HTR-8/SVneo (cell line): ENCODE measurements at regions not wholly inside any gene's neighbourhood (a gene's known extent, or its start where the extent isn't known, plus 50 kb on each side); places are given as distances from the start of the nearest gene placed in this dataset.
"Not testable (repeated sequence)": the region's sequence is repeated elsewhere in the genome, so short reads cannot be mapped to it uniquely, and the experiment has no call there.

Source experiments
- DNase-seq: peaks from one replicate; pipeline ENCODE4 v3.0.0; 2011; ENCODE audit warnings: low spot score, mixed read lengths; ENCODE audit not compliant: insufficient read length
- FAIRE-seq: peaks from 2 replicates; lab custom pipeline; 2011; peaks lifted over from hg19 to GRCh38; lab: Jason Lieb, UNC

DNA sequence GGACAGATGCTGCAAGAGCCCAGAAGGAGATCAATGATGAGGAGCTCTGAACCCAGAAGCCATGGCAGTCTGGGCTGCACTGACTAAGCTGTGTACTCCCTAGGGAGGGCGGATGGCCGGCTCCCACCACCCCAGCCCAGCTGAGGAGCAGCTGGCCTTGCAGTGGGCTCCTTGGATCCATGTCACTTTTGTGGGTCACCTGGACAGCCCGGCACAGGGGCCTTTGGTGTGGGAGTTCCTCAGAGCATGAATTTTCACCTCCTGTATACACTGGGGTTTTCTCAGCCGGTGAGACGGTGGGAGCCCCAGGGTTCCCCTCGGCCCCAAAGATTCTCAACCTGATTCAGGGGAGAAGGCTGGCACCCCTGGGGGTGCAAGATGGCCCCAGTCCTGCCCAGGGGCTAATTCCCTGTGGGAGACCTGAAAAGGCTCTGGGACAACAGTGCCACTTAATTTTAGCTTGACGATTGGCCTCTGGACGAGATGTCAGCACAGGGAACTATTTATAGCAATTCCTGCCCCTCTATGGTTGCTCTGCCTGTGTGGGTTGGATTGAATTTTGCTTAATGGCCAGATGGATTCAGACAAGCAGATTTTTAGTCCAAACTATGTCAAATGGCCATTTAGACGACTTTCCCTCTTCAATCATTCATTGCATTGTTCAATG is 121.6 kb upstream of the PMEPA1 start:
- FAIRE-seq (peak; percentile 4), DNase-seq (no peak)

- peak; percentile 67 for FAIRE-seq
- no peak for DNase-seq
Observed at GRCh38 chr20:57830515-57830895, 120.7 kb upstream of the PMEPA1 start.

DNA sequence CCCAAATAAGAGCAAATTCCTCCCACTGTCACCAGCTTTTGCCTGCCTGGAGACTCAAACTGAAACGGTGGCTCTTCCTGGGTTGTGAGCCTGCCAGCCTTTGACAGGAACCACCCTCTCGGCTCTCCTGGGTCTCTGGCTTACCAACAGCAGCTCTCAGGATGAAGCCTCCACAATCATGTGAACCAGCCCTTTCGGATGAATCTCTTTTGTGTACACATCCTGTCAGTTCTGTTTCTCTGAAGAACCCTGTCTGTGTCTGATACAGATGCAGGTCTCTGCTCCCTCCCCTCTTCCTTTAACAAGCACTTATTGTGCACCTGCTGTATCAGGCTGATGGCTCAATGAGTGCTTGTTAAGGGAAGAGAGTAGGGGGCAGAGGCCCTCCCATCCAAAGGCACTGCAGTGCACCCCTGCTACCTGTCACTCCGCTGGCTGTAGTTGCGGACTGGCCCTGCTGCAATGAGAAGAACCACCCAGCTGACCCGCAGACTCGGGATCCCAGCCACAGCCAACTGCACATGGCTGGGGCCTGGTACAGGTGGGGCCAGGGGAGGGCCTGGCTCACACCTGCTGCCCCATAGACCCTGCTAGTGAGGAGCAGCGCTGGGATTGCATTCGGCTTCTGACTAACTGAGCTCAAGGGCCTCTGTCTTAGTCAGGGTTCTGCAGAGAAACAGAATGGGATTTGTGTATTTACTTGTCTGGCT is 120.1 kb upstream of the PMEPA1 start:
- no peak for FAIRE-seq
- DNase-seq = no peak

- FAIRE-seq (peak; percentile 95), DNase-seq (no peak)
Observed at GRCh38 chr20:57829336-57829735, 119.5 kb upstream of the PMEPA1 start.

DNA sequence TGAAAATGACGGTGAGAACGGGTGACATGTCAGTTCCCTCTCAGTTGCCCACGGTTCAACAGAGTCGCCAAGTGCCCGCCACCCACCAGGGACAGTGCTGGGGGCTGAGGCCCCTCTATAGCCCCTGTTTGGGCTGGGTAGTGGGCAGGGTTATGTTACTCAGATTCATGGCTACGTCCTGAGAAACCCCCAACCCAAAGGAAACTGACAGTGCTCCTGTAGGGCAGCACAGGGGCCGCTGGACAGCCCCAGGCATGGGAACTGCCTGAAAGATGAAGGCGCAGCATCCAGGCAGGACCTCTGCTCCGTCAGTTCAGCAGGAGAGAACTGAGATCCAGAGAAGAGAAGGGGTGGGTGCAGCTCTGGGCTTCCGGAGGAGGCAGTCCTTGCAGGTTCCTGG is 118.9 kb upstream of the PMEPA1 start:
- FAIRE-seq = no peak
- DNase-seq = no peak

GRCh38 chr20:57826666-57827287 is 117.0 kb upstream of the PMEPA1 start:
- DNase-seq (no peak), FAIRE-seq (peak; percentile 85)

DNA sequence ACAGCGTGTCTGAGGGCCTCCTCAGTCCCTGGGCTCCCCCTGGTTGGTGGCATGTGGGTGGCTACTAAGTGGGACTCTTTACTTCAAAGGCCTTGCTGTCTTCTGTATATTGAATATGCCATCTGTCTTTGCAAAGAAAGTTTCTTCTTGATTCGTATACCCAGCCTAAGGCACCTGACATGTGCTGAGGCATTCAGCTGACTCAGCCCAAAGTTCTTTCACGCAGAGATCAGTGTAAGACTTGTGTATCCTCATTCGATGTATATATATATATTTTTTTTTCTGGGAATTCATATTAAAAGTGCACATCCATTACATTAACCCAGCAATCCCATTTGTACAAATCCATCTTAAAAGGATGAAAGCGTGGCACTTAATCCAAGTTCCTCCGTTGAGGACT is 115.1 kb upstream of the PMEPA1 start:
- FAIRE-seq (no peak), DNase-seq (no peak)

GRCh38 chr20:57821935-57822334 is 112.1 kb upstream of the PMEPA1 start:
- no peak for FAIRE-seq
- no peak for DNase-seq

DNA sequence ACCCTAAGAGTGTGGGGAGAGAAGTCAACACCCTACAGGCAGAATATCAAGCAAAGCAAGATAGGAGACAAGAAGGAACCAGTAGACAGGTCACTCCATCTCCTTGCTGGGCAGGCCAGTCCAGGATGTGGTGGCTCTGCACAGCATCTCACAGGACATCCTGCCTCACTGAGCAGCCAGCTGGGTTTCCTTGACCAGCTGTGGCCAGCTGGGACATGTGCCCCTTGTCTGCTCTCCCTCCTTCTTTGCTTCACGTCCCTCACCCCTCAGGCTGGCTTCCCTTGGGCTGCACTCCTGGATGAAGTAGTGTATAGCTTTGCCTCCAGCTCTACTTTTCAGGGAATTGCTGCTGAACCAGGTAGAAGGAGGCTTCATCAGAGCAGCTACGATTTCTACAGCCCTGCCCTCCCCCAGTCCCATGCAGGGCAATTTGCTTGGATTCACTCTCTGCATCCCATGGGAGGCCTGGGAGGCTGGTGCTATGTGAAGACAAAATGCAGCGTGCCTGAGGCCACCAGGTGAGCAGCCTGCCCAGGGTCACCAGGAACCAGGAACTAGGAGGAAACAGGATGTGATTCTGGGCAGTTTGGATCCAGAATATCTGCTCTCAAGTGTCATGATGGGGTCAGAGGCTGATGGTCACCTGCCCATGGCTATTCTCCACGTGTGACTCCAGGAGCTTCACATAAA is 110.0 kb upstream of the PMEPA1 start:
- FAIRE-seq (peak; percentile 97), DNase-seq (no peak)

GRCh38 chr20:57819291-57819690 is 109.5 kb upstream of the PMEPA1 start:
- DNase-seq = no peak
- no peak for FAIRE-seq

GRCh38 chr20:57818418-57819181 is 108.8 kb upstream of the PMEPA1 start:
- peak; percentile 81 for FAIRE-seq

GRCh38 chr20:57815405-57815804 is 105.6 kb upstream of the PMEPA1 start:
- no peak for FAIRE-seq
- DNase-seq = no peak

More at GRCh38 chr20:57818418-57819181, 108.8 kb upstream of the PMEPA1 start:
- DNase-seq = no peak

DNA sequence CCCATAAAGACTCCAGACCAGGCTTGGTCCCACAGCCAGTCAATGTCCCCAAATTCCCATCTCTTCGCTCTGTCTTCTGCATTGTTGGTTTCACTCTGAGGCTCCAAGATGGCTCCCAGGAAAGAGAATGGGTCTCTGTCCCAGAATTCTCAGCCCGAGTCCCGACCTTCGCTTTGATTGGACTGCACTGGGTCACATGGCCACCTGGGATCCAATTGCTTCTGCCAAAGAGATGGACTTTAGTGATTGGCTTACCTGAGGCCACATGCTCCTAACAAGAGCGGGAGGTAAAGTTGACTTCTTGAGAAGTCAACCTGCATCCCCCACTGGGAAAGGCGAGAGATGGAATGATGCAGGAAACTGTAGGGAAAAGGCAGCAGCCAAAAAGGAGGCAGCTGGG is 104.7 kb upstream of the PMEPA1 start:
- DNase-seq (no peak), FAIRE-seq (peak; percentile 94)

GRCh38 chr20:57813509-57814269 is 103.9 kb upstream of the PMEPA1 start:
- peak; percentile 91 for FAIRE-seq
- DNase-seq = no peak

DNA sequence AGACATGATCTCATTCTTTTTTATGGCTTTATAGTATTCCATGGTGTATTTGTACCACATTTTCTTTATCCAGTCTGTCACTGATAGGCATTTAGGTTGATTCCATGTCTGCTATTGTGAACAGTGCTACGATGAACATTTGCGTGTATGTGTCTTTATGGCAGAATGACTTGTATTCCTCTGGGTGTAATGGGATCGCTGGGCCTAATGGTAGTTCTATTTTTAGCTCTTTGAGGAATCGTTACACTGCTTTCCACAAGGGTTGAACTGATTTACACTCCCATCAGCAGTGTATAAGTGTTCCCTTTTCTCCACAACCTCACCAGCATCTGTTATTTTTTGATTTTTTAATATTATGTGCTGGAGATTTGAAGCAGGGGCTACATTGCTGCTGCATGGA is 102.8 kb upstream of the PMEPA1 start:
- DNase-seq = not testable (repeated sequence)
- peak; percentile 88 for FAIRE-seq

- DNase-seq (no peak), FAIRE-seq (no peak)
Observed at GRCh38 chr20:57811374-57812020, 101.7 kb upstream of the PMEPA1 start.

- FAIRE-seq (peak; percentile 100), DNase-seq (peak; percentile 91)
Observed at GRCh38 chr20:57810511-57811373, 100.9 kb upstream of the PMEPA1 start.

DNA sequence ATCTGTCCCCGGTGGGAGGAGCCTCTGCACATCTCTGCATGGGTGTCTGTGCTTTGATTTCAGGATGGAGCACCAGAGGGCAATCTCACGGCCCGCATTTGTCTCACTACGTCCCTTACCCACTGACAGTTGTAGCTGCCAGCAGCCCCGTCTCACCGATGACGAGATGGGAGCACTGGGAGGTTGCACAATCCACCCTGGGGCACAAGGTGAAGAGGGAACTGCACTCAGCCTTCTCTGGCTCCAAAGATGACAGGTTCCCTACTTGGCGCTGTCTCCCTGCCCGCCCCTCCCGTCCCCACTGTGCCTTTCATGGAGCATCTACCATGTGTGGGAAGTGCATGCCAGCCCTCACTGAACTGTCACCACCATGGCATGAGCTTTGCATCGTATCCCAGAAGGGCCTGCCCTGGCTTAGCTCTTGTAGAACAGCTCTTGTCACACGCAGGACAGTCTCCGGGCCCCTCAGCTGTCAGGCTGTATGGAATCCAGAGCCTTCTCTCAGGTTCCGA is 99.9 kb upstream of the PMEPA1 start:
- DNase-seq (no peak), FAIRE-seq (no peak)
